ENCODE measurements at regions not wholly inside any gene's neighbourhood (a gene's known extent, or its start where the extent isn't known, plus 50 kb on each side); places are given as distances from the start of the nearest gene placed in this dataset.

GRCh38 chr5:34542818-34543217, 113.3 kb upstream of the RAI14 start:
- TF ChIP-seq, protein P1, sequence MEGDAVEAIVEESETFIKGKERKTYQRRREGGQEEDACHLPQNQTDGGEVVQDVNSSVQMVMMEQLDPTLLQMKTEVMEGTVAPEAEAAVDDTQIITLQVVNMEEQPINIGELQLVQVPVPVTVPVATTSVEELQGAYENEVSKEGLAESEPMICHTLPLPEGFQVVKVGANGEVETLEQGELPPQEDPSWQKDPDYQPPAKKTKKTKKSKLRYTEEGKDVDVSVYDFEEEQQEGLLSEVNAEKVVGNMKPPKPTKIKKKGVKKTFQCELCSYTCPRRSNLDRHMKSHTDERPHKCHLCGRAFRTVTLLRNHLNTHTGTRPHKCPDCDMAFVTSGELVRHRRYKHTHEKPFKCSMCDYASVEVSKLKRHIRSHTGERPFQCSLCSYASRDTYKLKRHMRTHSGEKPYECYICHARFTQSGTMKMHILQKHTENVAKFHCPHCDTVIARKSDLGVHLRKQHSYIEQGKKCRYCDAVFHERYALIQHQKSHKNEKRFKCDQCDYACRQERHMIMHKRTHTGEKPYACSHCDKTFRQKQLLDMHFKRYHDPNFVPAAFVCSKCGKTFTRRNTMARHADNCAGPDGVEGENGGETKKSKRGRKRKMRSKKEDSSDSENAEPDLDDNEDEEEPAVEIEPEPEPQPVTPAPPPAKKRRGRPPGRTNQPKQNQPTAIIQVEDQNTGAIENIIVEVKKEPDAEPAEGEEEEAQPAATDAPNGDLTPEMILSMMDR (IDR thresholded peaks at IDR 0.05; ENCODE audit: extremely low read depth in 1 of 2, insufficient read depth in 1 of 2, low read depth in 1 of 2, low read length in 2 of 2), result no peak
- TF ChIP-seq EZH2 (IDR thresholded peaks at IDR 0.05; ENCODE audit: borderline replicate concordance, low read depth, low read length, severe bottlenecking), result no peak
